ENCODE measurements at regions not wholly inside any gene's neighbourhood (a gene's known extent, or its start where the extent isn't known, plus 50 kb on each side); places are given as distances from the start of the nearest gene placed in this dataset.

- H3K4me1 ChIP-seq (ENCODE audit: insufficient read depth, low read length) = no peaks in the 10 kb centered on the region
- CTCF ChIA-PET = no interaction called here
- POLR2A ChIA-PET = no interaction called here
- Mint-ChIP-seq H3K9me3 (no peaks in the 10 kb centered on the region), H3K27me3 (peaks cover 14 to 22% of the 10 kb centered on the region in 2 donors), H3K27ac (no peak overlapping the region), H3K36me3 (no peaks in the 10 kb centered on the region), H3K4me1 (no peaks in the 10 kb centered on the region), H3K4me3 (no peak overlapping the region)
- DNase-seq = peak in 1 of 5 donors; percentile 15
- no peaks in the 10 kb centered on the region for H3K27me3 ChIP-seq (ENCODE audit: insufficient read depth, low read length, poor library complexity, severe bottlenecking)
- no peak overlapping the region for H3K4me3 ChIP-seq (ENCODE audit: low read length)
- H3K9me3 ChIP-seq (ENCODE audit: low read length) = no peaks in the 10 kb centered on the region
- H3K27ac ChIP-seq (ENCODE audit: low read depth, low read length) = no peak overlapping the region
- no peaks in the 10 kb centered on the region for H3K36me3 ChIP-seq (ENCODE audit: insufficient read depth, low read length)
These were observed 64.0 kb upstream of the PCBD1 start for GRCh38 chr10:70952401-70952800.

DNA sequence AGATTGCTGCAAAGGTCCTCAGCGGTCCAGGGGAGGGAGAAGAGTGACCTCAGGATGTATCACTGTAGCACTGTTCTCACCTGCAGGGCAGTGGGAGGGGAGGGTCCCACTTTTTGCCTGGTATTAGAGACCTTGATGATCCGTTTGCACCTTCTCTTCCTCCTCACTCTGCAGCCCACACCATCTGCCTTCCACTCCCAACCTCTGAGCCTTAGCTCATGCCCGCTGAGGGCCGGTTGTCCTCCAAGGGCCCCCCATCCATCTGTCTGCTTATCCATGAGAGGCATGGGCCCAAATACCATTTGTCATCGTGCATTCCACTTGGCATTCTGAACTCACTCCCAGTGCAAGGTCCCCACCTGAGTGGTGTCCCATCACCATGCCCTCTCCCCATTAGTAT, 64.6 kb upstream of the PCBD1 start:
- no peaks in the 10 kb centered on the region for H3K4me1 ChIP-seq (ENCODE audit: insufficient read depth, low read length)
- Mint-ChIP-seq H3K27me3 (peaks cover 14 to 22% of the 10 kb centered on the region in 2 donors), H3K4me3 (no peak overlapping the region), H3K9me3 (no peaks in the 10 kb centered on the region), H3K27ac (no peak overlapping the region), H3K36me3 (no peaks in the 10 kb centered on the region), H3K4me1 (no peaks in the 10 kb centered on the region)
- ChIA-PET POLR2A (no interaction called here), CTCF (no interaction called here)
- DNase-seq = peak in 1 of 5 donors; percentile 27
- no peak overlapping the region for H3K4me3 ChIP-seq (ENCODE audit: low read length)
- no peaks in the 10 kb centered on the region for H3K36me3 ChIP-seq (ENCODE audit: insufficient read depth, low read length)
- no peaks in the 10 kb centered on the region for H3K9me3 ChIP-seq (ENCODE audit: low read length)
- no peak overlapping the region for H3K27ac ChIP-seq (ENCODE audit: low read depth, low read length)
- H3K27me3 ChIP-seq (ENCODE audit: insufficient read depth, low read length, poor library complexity, severe bottlenecking) = no peaks in the 10 kb centered on the region

GRCh38 chr10:70954381-70955176, 66.2 kb upstream of the PCBD1 start:
- H3K4me1 Mint-ChIP-seq = no peaks in the 10 kb centered on the region
- Histone ChIP-seq H3K4me1 (ENCODE audit: insufficient read depth, low read length) (no peaks in the 10 kb centered on the region), H3K36me3 (ENCODE audit: insufficient read depth, low read length) (no peaks in the 10 kb centered on the region), H3K4me3 (ENCODE audit: low read length) (no peak overlapping the region), H3K9me3 (ENCODE audit: low read length) (no peaks in the 10 kb centered on the region), H3K27me3 (ENCODE audit: insufficient read depth, low read length, poor library complexity, severe bottlenecking) (no peaks in the 10 kb centered on the region), H3K27ac (ENCODE audit: low read depth, low read length) (no peak overlapping the region)
- H3K4me3 Mint-ChIP-seq = no peak overlapping the region
- ChIA-PET CTCF (no interaction called here), POLR2A (no interaction called here)
- no peaks in the 10 kb centered on the region for H3K36me3 Mint-ChIP-seq
- peak overlapping the region in 1 of 8 donors; percentile 47 for H3K27ac Mint-ChIP-seq
- peak in 1 of 5 donors; percentile 30 for DNase-seq
- peaks cover 16 to 22% of the 10 kb centered on the region in 2 donors for H3K27me3 Mint-ChIP-seq
- no peaks in the 10 kb centered on the region for H3K9me3 Mint-ChIP-seq

GRCh38 chr10:70956029-70956759, 67.8 kb upstream of the PCBD1 start:
- Mint-ChIP-seq H3K4me1 (no peaks in the 10 kb centered on the region), H3K27me3 (peaks cover 16 to 22% of the 10 kb centered on the region in 2 donors), H3K4me3 (no peak overlapping the region), H3K9me3 (no peaks in the 10 kb centered on the region), H3K36me3 (no peaks in the 10 kb centered on the region), H3K27ac (peak overlapping the region in 1 of 8 donors; percentile 78)
- H3K36me3 ChIP-seq (ENCODE audit: insufficient read depth, low read length) = no peaks in the 10 kb centered on the region
- ChIA-PET POLR2A (no interaction called here), CTCF (no interaction called here)
- no peaks in the 10 kb centered on the region for H3K27me3 ChIP-seq (ENCODE audit: insufficient read depth, low read length, poor library complexity, severe bottlenecking)
- no peaks in the 10 kb centered on the region for H3K9me3 ChIP-seq (ENCODE audit: low read length)
- H3K27ac ChIP-seq (ENCODE audit: low read depth, low read length) = no peak overlapping the region
- no peaks in the 10 kb centered on the region for H3K4me1 ChIP-seq (ENCODE audit: insufficient read depth, low read length)
- no peak overlapping the region for H3K4me3 ChIP-seq (ENCODE audit: low read length)
- no peak for DNase-seq

GRCh38 chr10:70958396-70958795, 70.0 kb upstream of the PCBD1 start:
- H3K4me1 ChIP-seq (ENCODE audit: insufficient read depth, low read length) = no peaks in the 10 kb centered on the region
- Mint-ChIP-seq H3K4me1 (no peaks in the 10 kb centered on the region), H3K9me3 (no peaks in the 10 kb centered on the region), H3K4me3 (no peak overlapping the region), H3K27me3 (peaks cover 18 to 22% of the 10 kb centered on the region in 2 donors), H3K27ac (no peak overlapping the region), H3K36me3 (no peaks in the 10 kb centered on the region)
- H3K9me3 ChIP-seq (ENCODE audit: low read length) = no peaks in the 10 kb centered on the region
- no peak overlapping the region for H3K27ac ChIP-seq (ENCODE audit: low read depth, low read length)
- ChIA-PET POLR2A (no interaction called here), CTCF (no interaction called here)
- H3K4me3 ChIP-seq (ENCODE audit: low read length) = no peak overlapping the region
- H3K36me3 ChIP-seq (ENCODE audit: insufficient read depth, low read length) = no peaks in the 10 kb centered on the region
- no peaks in the 10 kb centered on the region for H3K27me3 ChIP-seq (ENCODE audit: insufficient read depth, low read length, poor library complexity, severe bottlenecking)
- DNase-seq = no peak

DNA sequence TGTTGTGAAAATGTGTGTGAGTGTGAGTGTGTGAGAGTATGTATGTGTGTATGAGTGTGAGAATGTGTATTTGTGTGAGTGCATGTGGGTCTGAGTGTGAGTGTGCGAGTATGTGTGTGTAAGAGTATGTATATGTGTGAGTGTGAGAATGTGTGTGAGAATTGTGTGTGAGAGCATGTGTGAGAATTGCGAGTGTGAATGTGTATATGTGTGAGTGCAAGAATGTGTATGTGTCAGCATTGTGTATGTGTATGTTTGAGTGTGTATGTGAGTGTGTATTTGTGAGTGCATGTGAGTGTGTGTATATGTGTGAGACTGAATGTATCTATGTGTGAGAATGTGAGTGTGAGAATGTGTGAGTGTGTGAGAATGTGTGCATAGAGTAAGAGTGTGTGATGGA, 72.0 kb upstream of the PCBD1 start:
- Histone ChIP-seq H3K9me3 (ENCODE audit: low read length) (no peaks in the 10 kb centered on the region), H3K4me3 (ENCODE audit: low read length) (no peak overlapping the region), H3K36me3 (ENCODE audit: insufficient read depth, low read length) (no peaks in the 10 kb centered on the region), H3K4me1 (ENCODE audit: insufficient read depth, low read length) (no peaks in the 10 kb centered on the region), H3K27me3 (ENCODE audit: insufficient read depth, low read length, poor library complexity, severe bottlenecking) (no peaks in the 10 kb centered on the region), H3K27ac (ENCODE audit: low read depth, low read length) (no peak overlapping the region)
- Mint-ChIP-seq H3K27me3 (peaks cover 12 to 15% of the 10 kb centered on the region in 2 donors), H3K27ac (no peak overlapping the region), H3K36me3 (no peaks in the 10 kb centered on the region), H3K4me3 (no peak overlapping the region), H3K9me3 (no peaks in the 10 kb centered on the region), H3K4me1 (no peaks in the 10 kb centered on the region)
- POLR2A ChIA-PET = no interaction called here
- CTCF ChIA-PET = no interaction called here
- no peak for DNase-seq

GRCh38 chr10:70960783-70961570, 72.6 kb upstream of the PCBD1 start:
- no peak overlapping the region for H3K27ac ChIP-seq (ENCODE audit: low read depth, low read length)
- CTCF ChIA-PET = no interaction called here
- no peaks in the 10 kb centered on the region for H3K9me3 ChIP-seq (ENCODE audit: low read length)
- H3K36me3 ChIP-seq (ENCODE audit: insufficient read depth, low read length) = no peaks in the 10 kb centered on the region
- POLR2A ChIA-PET = no interaction called here
- H3K27ac Mint-ChIP-seq = no peak overlapping the region
- H3K4me3 Mint-ChIP-seq = no peak overlapping the region
- no peaks in the 10 kb centered on the region for H3K36me3 Mint-ChIP-seq
- peaks cover 11 to 14% of the 10 kb centered on the region in 2 donors for H3K27me3 Mint-ChIP-seq
- H3K4me3 ChIP-seq (ENCODE audit: low read length) = no peak overlapping the region
- no peaks in the 10 kb centered on the region for H3K4me1 ChIP-seq (ENCODE audit: insufficient read depth, low read length)
- no peaks in the 10 kb centered on the region for H3K4me1 Mint-ChIP-seq
- no peak for DNase-seq
- H3K27me3 ChIP-seq (ENCODE audit: insufficient read depth, low read length, poor library complexity, severe bottlenecking) = no peaks in the 10 kb centered on the region
- H3K9me3 Mint-ChIP-seq = no peaks in the 10 kb centered on the region

DNA sequence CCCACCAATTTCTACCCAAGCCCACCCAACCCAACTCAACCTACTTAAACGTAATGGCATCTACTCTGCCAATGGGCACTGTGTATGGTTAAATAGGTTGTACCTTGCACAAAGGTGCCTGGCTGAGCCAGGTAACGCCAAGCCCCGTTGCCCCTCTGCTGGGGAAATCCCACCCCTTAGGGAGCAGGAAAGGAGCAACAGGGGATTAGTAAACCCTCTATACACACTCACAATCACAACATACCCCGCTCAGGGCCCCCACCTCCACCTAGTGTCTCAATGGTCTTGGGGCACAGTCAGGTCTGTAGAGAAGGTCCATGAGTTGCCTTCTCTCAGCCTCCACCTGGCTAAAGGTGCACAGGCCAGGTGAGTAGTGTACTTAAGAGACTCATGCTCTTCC, 74.3 kb upstream of the PCBD1 start:
- Mint-ChIP-seq H3K36me3 (no peaks in the 10 kb centered on the region), H3K27me3 (peaks cover 13 to 16% of the 10 kb centered on the region in 2 donors), H3K9me3 (no peaks in the 10 kb centered on the region), H3K4me3 (no peak overlapping the region), H3K4me1 (no peaks in the 10 kb centered on the region), H3K27ac (no peak overlapping the region)
- ChIA-PET CTCF (no interaction called here), POLR2A (no interaction called here)
- Histone ChIP-seq H3K36me3 (ENCODE audit: insufficient read depth, low read length) (no peaks in the 10 kb centered on the region), H3K4me3 (ENCODE audit: low read length) (no peak overlapping the region), H3K27me3 (ENCODE audit: insufficient read depth, low read length, poor library complexity, severe bottlenecking) (no peaks in the 10 kb centered on the region), H3K4me1 (ENCODE audit: insufficient read depth, low read length) (no peaks in the 10 kb centered on the region), H3K27ac (ENCODE audit: low read depth, low read length) (no peak overlapping the region), H3K9me3 (ENCODE audit: low read length) (no peaks in the 10 kb centered on the region)
- DNase-seq = no peak

Data from CD8-positive, alpha-beta memory T cell (primary cell).